A673 (cell line): ENCODE measurements at regions not wholly inside any gene's neighbourhood (a gene's known extent, or its start where the extent isn't known, plus 50 kb on each side); places are given as distances from the start of the nearest gene placed in this dataset.
A peak's percentile ranks its signal among the peaks of the same experiment; 100 is the strongest.

Source experiments
- BruUV-seq: library from RNA; stranded (reverse); fragments of 400-500 nt; replicated peaks from 2 replicates; lab custom pipeline; 2021; lab: Mats Ljungman, UMichigan
- CTCF ChIA-PET: fragments of 300-600 bp; sonication (Branson Sonifier 250); formaldehyde crosslinking; loops from one replicate; lab custom pipeline; 2022; ENCODE audit warnings: antibody characterized with exemption; lab: Charles Lee
- POLR2A ChIA-PET: fragments of 300-600 bp; sonication (Branson Sonifier 250); formaldehyde crosslinking; loops from one replicate; lab custom pipeline; 2022; ENCODE audit warnings: antibody characterized with exemption; ENCODE audit not compliant: low non-redundant PET; lab: Charles Lee
- DNase-seq: peaks from one replicate; pipeline ENCODE4 v3.0.0-alpha.2; 2015; ENCODE audit warnings: low spot score
- H3K27ac ChIP-seq: fragments of 200-600 bp; sonication (generic); 2 replicates; pipeline ENCODE4 v1.5.1; 2016; ENCODE audit warnings: mixed run types, low read depth, mild to moderate bottlenecking, mixed read lengths, antibody characterized with exemption, low read length; ENCODE audit not compliant: poor library complexity, severe bottlenecking
- H3K27me3 ChIP-seq: fragments of 200-600 bp; sonication (generic); replicated peaks from 2 replicates; pipeline ENCODE4 v1.6.1; 2017; ENCODE audit warnings: mixed run types, low read depth, mild to moderate bottlenecking, mixed read lengths, antibody characterized with exemption, low read length; ENCODE audit not compliant: insufficient read depth, poor library complexity
- H3K36me3 ChIP-seq: fragments of 200-600 bp; sonication (generic); 2 replicates; pipeline ENCODE4 v1.6.1; 2016; ENCODE audit warnings: mixed run types, mild to moderate bottlenecking, mixed read lengths, antibody characterized with exemption, low read length; ENCODE audit not compliant: insufficient read depth, poor library complexity, severe bottlenecking
- H3K4me1 ChIP-seq: fragments of 200-600 bp; sonication (generic); 2 replicates; pipeline ENCODE4 v1.6.1; 2017; ENCODE audit warnings: mixed run types, mild to moderate bottlenecking, mixed read lengths, antibody characterized with exemption, low read length; ENCODE audit not compliant: insufficient read depth, poor library complexity, severe bottlenecking
- H3K4me3 ChIP-seq: fragments of 200-600 bp; sonication (generic); 2 replicates; pipeline ENCODE4 v1.5.1; 2016; ENCODE audit warnings: low read depth, mixed run types, mild to moderate bottlenecking, mixed read lengths, low read length; ENCODE audit not compliant: poor library complexity, severe bottlenecking
- H3K9me3 ChIP-seq: fragments of 200-600 bp; sonication (generic); 2 replicates; pipeline ENCODE4 v1.6.1; 2016; ENCODE audit warnings: mixed run types, low read depth, mild to moderate bottlenecking, mixed read lengths, antibody characterized with exemption, low read length; ENCODE audit not compliant: poor library complexity, severe bottlenecking
- EZH2 ChIP-seq: fragments of 200-600 bp; sonication (generic); IDR thresholded peaks from 2 replicates; pipeline ENCODE4 v1.6.1; 2017; ENCODE audit warnings: borderline replicate concordance, low read depth, mild to moderate bottlenecking, mixed read lengths, antibody characterized with exemption, low read length; ENCODE audit not compliant: poor library complexity, severe bottlenecking
- intact Hi-C: fragments of 100-400 bp; cut with micrococcal nuclease; formaldehyde crosslinking; loops from one replicate; pipeline ENCODE4 v1.10.0; 2022; ENCODE audit not compliant: unreplicated experiment
- TF ChIP-seq, protein P1 (sequence below): fragments of 300-800, 200-600 bp; sonication (generic); conservative IDR thresholded peaks from 2 replicates; pipeline ENCODE4 v1.5.1; 2017; ENCODE audit warnings: low read depth, mild to moderate bottlenecking, antibody characterized with exemption, low read length, moderate library complexity, mixed read lengths

DNA sequence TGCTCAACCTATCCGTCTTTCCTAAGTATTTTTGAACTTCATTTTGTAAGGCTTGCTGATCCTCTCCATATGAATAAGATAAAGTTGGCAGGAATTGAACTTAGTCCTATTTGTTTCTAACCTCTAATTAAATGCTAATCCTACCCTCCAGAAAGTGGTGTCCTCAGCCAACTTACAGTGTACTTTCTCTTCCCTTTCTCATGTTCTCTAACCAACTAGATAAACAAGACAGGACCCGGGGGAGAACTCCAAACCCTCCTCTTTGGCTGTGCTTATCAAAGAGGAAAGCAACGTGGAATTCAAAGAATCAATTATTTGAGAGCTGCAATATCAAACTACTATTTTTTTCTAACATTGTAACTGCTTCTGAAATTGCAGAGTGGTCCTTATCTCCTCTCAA lies 56.5 kb upstream of the NRSN1 start:
- no peak for DNase-seq
- Histone ChIP-seq H3K27me3 (no peaks in the 10 kb centered on the region), H3K27ac (peak overlapping the region; percentile 14), H3K36me3 (no peaks in the 10 kb centered on the region), H3K4me3 (no peak overlapping the region), H3K4me1 (peaks cover 21% of the 10 kb centered on the region), H3K9me3 (no peaks in the 10 kb centered on the region)
- intact Hi-C loops: loop anchor here (10.0 kb wide), 2 partner anchors 455 to 625 kb away; no protein-coding TSS in a partner anchor
- TF ChIP-seq EZH2: no peak
- CTCF ChIA-PET: no interaction called here
- POLR2A ChIA-PET: no interaction called here
- BruUV-seq: no TSS peak

DNA sequence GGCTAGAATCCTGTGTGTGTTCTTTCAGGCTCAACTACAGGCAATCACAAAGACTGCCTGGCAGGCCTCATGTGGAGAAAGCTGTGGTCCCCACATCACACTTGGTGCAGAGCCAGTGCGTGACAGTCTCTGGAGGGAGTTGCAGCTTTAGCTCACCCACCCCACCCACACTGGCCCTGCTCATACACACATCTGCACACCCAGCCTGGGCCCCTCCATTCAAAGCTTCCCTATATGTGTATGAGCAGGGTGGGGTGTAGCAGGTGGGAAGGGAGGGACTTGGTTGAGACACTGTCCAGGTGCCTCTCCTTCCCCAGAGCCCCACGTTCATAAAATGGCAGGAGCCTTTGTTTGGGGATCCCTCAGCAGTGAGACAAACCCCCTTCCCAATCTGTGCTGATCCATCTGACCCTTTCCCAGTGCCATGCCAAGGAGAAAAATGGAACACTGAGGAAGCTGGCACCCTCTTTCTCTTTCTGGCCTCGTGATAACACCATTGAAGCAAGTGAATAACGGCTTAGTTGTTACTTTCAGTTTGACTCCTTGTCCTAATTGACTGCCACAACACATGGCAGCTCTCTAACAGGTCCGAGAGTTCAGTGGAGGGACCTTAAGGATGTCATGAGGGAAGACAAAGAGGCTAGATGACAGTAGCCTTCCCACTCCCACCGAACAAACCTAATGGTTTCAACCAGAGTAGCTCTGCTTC lies 53.8 kb upstream of the NRSN1 start:
- Histone ChIP-seq H3K36me3 (no peaks in the 10 kb centered on the region), H3K4me3 (no peak overlapping the region), H3K4me1 (peaks cover 26% of the 10 kb centered on the region), H3K27me3 (no peaks in the 10 kb centered on the region), H3K9me3 (no peaks in the 10 kb centered on the region), H3K27ac (no peak overlapping the region)
- no peak for DNase-seq
- CTCF ChIA-PET: no interaction called here
- POLR2A ChIA-PET: no interaction called here
- TF ChIP-seq, protein P1, sequence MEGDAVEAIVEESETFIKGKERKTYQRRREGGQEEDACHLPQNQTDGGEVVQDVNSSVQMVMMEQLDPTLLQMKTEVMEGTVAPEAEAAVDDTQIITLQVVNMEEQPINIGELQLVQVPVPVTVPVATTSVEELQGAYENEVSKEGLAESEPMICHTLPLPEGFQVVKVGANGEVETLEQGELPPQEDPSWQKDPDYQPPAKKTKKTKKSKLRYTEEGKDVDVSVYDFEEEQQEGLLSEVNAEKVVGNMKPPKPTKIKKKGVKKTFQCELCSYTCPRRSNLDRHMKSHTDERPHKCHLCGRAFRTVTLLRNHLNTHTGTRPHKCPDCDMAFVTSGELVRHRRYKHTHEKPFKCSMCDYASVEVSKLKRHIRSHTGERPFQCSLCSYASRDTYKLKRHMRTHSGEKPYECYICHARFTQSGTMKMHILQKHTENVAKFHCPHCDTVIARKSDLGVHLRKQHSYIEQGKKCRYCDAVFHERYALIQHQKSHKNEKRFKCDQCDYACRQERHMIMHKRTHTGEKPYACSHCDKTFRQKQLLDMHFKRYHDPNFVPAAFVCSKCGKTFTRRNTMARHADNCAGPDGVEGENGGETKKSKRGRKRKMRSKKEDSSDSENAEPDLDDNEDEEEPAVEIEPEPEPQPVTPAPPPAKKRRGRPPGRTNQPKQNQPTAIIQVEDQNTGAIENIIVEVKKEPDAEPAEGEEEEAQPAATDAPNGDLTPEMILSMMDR: no peak
- no peak for TF ChIP-seq EZH2
- intact Hi-C loops: no loop called here
- no TSS peak for BruUV-seq

DNA sequence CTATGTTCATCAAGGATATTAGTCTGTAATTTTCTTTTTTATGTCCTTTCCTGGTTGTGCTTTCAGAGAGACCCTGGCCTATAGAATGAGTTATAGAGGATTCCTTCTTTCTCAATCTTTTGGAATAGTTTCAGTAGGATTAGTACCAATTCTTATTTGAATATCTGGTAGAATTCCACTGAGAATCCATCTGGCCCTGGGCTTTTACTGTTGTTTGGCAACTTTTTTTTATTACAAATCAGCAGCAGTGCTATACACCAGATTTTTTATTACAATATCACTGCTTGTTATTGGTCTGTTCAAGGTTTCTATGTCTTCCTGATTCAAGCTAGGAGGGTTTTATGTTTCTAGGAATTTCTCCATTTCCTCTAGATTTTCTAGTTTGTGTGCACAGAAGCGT lies 50.0 kb upstream of the NRSN1 start:
- H3K36me3 ChIP-seq: no peaks in the 10 kb centered on the region
- no peak overlapping the region for H3K27ac ChIP-seq
- CTCF ChIA-PET: interaction anchor here (0.5 kb wide), 1 partner anchor 314 kb away, joined by 6 read pairs; no protein-coding TSS in a partner anchor
- intact Hi-C loops: no loop called here
- H3K4me3 ChIP-seq: no peak overlapping the region
- peak; percentile 38 for DNase-seq
- H3K27me3 ChIP-seq: no peaks in the 10 kb centered on the region
- POLR2A ChIA-PET: no interaction called here
- peaks cover 4% of the 10 kb centered on the region for H3K4me1 ChIP-seq
- no peak for TF ChIP-seq EZH2
- TF ChIP-seq, protein P1: no peak
- H3K9me3 ChIP-seq: no peaks in the 10 kb centered on the region
- no TSS peak for BruUV-seq
